ENCODE measurements at regions not wholly inside any gene's neighbourhood (a gene's known extent, or its start where the extent isn't known, plus 50 kb on each side); places are given as distances from the start of the nearest gene placed in this dataset.

GRCh38 chr13:51518827-51519226 is 65.4 kb upstream of the WDFY2 start:
- no peak for DNase-seq

DNA sequence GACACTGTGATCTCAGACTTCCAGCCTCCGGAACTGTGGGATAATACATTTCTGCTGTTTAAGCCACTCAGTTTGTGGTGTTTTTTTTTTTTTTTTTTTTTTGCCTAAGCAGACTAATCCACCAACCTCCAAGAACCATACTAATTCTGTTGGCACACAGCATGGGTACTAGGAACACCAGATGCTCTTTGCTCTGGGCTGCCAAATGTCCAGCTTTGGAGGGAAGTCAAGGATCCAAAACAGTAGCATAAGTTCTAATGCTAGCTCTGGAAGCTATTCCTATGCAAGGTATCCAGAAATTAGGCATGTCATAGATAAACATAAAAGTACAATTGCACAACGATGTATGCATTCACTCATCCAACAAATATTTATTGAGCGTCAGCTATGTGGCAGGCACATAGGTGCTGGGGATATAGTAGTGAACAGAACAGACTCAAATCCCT is 64.5 kb upstream of the WDFY2 start:
- no peak for DNase-seq

DNA sequence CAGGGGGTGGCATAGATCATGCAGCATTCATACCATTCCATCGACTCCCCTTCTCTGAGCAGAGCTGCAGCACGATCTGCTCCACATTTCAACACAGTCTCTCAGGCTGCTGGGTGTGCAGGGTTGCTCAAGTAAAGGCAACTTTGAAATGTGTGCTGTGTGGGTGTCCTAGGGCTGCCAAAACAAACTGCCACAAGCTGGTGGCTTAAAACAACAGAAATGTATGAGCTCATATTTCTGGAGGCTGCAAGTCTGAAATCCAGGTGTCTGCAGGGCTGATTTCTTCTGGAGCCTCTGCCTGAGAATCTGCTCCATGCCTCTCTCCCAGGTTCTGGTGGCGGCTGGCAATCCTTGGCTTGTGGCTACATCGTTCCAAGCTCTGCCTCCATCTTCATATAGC is 63.7 kb upstream of the WDFY2 start:
- DNase-seq = no peak

- DNase-seq = no peak
Measured at GRCh38 chr13:51523082-51523518, 61.2 kb upstream of the WDFY2 start.

DNA sequence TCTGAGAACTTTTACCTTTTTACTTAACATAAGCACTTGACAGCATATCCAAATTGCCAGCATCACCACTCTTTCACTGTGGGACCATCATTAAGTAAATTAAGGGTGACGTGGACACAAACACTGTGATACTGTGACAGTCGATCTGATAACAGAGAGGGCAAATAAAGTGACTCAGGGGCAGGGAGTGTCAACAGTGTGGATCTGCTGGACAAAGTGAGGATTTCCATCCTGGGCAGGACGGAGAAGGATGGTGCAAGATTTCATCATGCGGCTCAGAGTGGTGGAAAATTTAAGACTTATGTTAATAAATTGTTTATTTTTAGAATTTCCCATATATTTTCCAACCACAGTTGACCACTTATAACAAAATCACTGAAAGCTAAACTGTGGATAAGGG is 60.0 kb upstream of the WDFY2 start:
- DNase-seq = no peak

- no peak for DNase-seq
Measured at GRCh38 chr13:51524829-51525566, 59.3 kb upstream of the WDFY2 start.

- DNase-seq = no peak
Measured at GRCh38 chr13:51525567-51526167, 58.6 kb upstream of the WDFY2 start.

DNA sequence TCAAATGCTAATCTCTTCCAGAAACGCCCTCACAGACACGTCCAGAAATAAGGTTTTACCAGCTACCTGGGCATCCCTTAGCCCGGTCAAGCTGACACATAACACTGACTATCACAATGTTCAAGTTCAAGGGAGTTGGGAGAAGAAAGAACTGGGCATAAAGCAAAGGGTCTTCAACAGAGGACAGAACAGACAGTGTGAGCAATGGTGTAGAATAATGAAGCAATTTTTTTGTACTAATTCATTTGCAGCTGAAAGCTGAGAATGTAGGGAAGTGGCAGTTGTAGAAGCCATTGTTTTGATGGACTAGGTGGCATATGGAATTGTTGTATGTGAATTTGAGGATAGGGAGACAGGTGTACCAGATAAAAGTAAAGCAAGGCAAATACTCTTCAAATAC is 58.1 kb upstream of the WDFY2 start:
- DNase-seq = no peak

DNA sequence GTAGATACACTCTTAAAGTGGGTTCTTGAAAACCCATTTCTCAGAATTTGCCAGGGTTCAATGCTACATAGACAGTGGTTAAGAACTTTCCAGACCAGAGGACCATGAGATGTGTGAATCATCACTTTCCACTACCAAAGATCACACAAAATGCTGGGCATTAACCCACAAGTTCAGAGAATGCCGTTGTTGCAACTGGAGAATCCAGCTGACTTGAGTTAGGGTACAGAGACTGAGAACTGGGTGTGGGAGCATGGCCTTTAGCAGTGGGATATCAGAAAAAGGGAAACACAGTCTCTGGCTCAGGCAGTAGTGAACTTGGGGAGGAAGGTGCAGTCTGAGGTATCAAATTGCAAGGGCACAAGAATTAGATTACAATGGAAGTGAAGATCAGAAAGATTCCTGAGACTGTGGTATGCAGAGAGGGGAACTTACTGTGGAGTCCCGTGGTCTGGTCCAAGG is 51.5 kb upstream of the WDFY2 start:
- no peak for DNase-seq

DNA sequence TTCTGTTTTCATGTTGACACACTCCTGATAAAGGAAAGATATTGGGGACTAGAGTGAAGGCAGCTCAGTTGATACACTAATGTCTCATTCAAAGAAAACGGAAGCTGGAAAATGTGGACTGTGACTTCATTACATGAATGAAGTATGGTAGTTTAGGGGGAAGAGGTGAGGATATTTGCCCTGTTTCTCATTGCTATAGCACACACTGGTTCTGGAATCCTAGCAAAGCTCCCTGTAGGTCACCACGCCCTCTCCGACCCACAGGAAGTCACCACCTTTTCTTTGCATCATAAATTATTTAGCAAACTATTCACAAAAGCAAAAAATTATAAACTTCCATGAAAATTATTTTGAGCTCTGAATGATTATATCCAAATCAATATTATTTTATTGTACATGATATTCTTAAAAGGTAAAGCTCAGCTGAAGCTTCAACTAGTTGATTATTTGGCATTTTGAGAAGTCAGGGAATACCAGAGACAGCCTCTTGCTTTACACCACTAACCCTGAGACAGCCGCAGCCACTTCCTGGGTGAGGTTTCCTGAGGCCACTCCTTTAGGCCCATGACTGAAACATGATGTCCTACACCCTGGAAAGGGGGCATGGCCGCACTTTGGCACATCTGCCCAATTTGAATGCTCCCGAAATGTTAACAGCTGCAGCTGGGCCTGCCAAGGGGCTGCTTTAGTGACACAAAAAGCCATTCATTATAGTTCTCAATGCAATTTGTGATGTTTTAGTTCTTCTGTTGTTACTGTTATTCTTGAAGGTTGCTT is 50.0 kb upstream of the WDFY2 start:
- peak; percentile 3 for DNase-seq
